ENCODE measurements at regions not wholly inside any gene's neighbourhood (a gene's known extent, or its start where the extent isn't known, plus 50 kb on each side); places are given as distances from the start of the nearest gene placed in this dataset.
A peak's percentile ranks its signal among the peaks of the same experiment; 100 is the strongest.
"Not testable (repeated sequence)": the region's sequence is repeated elsewhere in the genome, so short reads cannot be mapped to it uniquely, and the experiment has no call there.

DNA sequence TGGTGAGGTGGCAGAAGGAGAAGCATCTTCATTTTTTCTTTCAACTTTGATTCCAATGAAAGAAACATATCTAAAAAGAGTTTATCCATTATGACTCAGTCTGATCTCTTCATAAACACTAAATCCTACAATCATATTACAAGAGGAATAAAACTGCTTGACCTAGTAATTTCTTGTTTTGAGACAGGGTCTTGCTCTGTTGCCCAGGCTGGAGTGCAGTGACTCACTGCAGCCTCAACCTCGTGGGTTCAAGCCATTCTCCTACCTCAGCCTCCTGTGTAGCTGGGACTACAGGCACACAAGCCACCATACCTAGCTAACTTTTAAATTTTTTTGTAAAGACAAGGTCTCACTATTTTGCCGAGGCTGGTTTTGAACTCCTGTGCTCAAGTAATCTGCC, 147.2 kb downstream of the NDUFA12 start:
- DNase-seq (ENCODE audit: low spot score), result no peak

DNA sequence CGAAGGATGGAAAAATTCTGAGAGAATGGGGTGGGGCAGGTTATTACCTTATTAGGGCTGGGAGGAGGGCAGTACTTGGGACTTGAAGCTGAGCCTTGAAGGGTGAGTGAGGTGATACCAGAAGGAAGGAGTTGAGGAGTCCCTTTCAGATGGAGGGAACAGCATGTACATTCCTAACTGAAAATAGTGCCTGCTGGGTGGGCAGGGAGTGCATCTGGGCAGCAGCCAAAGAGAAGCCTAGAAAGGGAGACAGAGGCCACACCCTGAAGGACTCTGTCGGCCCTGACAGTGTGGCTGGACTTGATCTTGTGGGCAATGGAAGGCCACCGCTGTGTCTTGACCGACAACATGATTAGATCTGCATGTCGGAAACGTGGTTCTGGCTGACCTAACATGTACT, 147.6 kb downstream of the NDUFA12 start:
- no peak for DNase-seq (ENCODE audit: low spot score)

DNA sequence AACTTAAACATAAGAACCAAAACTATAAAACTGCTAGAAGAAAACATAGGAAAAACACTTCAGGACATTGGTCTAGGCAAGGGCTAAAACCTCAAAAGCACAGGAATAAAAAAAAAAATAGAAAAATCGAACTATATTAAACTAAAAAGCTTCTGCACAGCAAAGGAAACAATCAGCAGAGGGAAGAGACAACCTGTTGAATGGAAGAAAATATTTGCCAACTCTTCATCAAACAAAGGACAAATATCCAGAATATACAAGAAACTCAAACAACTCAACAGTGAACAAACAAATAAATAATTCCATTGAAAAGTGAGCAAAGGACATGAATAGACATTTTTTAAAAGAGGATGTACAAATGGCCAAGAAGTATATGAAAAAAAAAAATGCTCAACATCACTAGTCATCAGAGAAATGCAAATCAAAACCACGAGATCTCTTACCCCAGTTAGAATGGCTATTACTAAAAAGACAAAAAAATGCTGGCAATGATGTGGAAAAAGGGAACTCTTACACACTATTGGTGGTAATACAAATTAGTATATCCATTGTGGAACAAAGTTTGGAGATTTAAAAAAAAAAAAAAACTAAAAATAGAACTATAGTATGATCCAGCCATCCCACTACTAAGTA, 152.0 kb downstream of the NDUFA12 start:
- peak; percentile 30 for DNase-seq (ENCODE audit: low spot score)

DNA sequence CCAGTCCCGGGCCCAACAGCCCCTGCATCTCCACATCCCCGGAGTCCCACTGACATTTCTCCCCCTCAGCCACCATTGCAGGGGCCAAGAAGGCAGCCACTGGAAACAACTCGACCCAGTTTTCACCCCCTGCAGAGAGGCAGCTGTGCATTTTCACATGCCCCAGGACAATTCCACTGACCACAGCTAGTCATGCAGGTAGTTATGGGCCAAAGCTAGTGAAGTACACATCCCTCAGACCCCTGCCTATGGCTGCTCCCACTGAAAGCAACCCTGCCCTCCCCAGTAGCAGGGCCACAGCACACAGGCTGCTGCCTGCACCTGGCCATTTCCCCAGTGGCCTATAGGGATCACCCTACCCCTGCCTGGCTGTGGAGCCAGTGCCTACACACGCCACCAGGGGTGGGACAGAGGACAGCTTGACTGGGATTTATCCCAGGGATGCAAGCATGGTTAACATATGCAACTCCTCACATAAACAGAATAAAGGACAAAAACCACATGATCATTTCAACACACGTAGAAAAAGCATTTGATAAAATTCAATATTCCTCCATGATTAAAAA, 154.0 kb downstream of the NDUFA12 start:
- DNase-seq (ENCODE audit: low spot score), result peak; percentile 46

DNA sequence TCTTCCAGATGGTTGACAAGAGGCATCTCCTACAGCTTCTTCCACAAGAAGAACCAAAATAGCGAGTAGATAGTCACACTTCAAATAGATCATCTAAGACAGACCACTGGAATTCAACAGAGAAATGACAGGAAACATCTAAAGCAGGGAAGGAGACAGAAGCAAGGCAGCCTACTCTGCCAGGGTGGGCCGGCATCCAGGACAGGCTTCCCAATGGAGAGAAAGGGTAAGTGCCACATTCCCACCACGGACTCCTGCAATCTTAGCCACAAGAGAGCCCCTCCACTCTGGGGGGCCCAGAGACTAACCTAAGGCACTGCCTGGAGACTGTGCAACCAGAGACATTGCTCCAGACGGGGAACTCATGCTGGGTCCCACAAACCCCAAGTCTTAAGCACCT, 154.5 kb downstream of the NDUFA12 start:
- no peak for DNase-seq (ENCODE audit: low spot score)

DNA sequence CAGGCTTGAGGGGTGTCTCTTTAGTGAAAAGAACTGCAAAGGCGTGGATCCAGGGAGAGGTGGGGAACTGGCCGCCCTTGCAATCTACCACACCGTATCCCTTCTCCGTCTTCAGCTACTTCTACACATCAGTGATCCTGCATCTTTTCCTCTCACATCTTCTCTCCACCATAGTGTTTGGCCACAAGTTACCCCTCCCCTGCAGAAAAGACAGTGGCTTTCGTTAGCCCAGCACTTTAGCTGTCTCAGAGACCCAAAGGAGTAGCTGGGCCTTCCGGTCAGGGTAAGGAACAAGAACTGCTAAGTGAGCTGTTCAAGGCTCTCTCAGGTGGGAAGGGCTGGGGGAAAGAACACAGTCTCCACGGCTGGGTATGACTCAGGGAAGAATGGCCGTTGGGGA, 158.4 kb downstream of the NDUFA12 start:
- DNase-seq (ENCODE audit: low spot score), result no peak

DNA sequence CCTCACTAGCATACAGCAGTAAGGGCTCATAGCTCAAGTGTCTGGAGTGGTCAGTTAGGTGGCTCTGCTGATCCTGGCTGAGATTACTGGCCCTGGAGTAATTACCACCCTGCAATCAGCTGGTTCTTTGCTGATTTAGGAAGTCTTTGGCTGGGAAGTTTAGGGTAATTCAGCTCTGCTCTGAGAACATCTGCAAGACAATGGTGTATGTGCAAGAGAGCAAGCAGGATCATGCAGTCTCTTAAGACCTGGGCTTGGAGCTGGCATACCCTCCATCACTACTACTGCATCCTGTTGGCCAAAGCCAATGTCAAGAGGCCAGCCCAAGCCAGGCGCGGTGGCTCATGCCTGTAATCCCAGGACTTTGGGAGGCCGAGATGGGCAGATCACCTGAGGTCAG, 159.0 kb downstream of the NDUFA12 start:
- no peak for DNase-seq (ENCODE audit: low spot score)

DNA sequence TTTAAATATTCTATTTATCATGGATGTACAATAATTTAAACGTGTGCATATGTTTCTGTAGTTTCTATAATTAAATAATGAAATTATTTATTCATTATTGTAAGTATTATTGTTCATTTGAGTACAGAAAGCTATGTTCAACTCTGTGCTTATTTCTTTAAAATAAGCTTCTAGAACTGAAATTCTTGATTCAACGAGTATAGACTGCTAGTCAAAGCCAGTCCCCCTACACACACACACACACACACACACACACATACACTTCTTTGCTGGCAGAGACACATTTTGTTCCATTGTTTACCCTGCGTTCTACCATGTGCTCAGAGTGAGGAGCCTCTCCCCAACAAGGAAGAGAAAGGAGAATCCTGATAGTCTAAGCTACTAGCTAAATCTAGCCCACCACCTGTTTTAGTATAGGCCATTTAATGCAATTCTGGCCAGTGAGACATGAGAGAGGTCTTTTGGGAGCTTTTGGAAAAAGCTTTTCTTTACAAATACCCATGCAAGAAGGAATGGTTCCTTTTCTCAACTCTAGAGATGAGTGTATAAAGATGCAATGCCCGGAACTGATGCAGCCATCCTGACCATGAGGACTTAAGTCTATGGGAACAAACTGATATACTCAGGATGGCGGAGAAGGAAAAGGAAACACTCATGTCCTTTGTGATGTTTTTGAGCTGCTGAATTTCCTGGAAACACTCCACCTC, 161.4 kb downstream of the NDUFA12 start:
- DNase-seq (ENCODE audit: low spot score), result no peak

DNA sequence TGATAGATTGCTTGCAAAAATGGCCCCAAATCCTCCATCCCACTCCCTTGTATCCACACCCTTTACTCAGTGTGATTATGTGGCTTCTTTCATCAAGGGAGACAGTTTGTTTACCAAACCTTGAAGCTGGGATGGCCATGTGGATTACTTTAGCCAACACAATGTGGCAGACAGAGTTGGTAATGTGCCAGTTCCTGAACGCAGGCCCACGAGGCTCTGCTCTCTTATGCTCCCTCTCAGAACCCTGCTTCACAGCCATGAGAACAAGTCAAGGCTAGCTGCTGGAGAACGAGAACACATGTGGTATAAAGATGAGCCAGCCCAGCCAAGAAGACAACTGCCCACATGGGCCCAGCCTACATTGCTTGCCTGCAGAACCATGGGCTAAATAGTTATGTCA, 162.3 kb downstream of the NDUFA12 start:
- no peak for DNase-seq (ENCODE audit: low spot score)

DNA sequence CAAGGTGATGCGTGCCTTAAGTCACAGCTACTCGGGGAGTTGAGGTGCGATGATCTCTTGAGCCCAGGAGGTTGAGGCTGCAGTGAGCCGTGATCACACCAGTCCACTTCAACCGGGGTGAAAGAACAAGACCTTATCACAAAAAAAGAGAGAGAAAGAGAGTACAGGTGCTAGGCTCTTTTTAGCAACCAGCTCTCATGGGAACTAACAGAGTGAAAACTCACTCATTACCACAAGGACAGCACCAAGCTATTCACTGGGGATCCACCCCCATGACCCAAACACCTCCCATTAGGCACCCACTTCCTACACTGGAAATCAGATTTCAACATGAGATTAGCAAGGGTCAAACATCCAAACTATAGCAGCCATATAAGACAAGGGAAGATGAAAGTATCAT, 164.2 kb downstream of the NDUFA12 start:
- DNase-seq (ENCODE audit: low spot score), result no peak

DNA sequence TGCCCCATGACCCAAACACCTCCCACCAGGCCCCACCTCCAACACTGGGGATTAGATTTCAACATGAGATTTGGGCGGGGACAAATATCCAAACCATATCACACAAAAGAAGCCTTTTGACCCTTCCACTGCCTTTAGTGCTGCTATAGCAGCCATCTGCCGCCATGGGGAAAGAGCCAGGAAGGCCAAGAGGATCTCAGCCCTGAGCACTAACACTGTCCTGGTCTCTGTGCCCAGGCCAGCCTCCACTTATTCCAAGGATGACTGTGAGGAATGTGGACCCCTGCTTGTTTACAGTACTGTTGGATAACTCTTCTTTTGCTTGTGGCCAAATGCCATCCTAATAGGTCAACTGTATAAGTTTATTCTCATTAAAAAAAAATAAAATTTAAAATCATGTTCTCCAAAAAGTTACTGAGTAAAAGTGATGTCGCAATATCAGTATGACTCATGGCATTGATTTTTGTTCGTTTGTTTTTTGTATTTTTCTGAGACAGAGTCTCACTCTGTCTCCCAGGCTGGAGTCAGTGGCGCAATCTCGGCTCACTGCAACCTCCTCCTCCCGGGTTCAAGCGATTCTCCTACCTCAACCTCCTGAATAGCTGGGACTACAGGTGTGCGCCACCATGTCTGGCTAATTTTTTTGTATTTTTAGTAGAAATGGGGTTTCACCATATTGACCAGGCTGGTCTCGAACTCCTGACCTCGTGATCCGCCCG, 166.4 kb downstream of the NDUFA12 start:
- DNase-seq (ENCODE audit: low spot score), result not testable (repeated sequence)

DNA sequence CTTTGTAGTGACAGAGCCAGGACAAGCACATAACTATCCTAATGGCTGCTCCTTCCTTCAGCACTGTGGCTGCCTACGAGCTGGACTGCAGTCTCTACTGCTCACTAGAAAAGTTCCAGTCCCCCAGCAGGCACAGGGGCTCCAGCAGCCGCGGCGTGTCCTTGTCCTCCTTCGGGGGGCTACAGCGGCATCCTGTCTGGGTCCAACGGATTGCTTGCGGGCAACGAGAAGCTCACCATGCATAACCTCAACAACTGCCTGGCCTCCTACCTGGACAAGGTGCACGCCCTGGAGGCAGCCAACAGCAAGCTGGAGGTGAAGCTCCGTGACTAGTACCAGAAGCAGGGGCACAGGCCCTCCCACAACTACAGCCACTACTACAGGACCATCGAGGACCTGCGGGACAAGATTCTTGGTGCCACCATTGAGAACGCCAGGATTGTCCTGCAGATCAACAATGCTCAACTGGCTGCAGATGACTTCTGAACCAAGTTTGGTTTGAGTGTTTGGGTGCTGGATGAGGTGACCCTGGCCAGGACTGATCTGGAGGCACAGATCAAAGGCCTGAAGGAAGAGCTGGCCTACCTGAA, 169.4 kb downstream of the NDUFA12 start:
- no peak for DNase-seq (ENCODE audit: low spot score)

DNA sequence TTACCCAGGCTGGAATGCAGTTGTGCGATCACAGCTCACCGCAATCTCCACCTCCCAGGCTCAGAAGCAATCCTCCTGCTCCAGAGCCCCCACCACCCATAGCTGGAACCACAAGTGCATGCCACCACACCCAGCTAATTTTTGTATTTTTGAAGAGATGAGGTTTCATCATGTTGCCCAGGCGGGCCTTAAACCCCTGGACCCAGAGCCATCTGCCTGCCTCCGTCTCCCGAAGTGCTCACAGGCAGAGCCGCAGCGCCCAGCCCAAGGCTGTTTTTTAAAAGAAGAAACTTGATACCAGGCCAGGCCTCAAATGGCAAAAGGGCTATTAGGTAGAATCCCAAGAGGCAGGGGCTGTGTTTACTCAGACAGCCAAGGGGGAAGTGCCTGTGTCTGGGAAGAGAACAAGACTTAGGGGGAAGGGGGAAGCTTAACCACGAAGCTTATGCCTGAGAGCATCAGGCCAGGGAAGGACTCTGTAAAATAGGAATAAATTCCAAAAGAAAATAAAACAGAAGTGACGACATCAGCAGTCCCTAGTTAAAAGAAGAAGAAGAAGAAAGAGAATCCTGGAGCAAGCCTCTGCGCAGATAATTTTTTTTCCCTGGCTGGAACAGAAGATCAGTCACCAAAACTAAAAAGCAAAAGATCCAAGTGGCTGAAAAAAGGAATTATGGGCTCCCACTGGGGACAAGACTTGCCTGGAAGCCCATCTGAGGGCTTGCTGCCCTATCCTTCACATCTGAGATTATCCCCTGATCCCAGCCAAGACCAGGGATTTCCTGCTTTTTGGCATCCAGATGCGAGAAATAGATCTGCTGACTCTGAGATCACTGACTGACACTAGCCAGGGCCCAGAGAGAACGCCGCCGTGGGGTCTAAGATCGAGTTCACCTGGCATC, 170.5 kb downstream of the NDUFA12 start:
- DNase-seq (ENCODE audit: low spot score), result peak; percentile 29

DNA sequence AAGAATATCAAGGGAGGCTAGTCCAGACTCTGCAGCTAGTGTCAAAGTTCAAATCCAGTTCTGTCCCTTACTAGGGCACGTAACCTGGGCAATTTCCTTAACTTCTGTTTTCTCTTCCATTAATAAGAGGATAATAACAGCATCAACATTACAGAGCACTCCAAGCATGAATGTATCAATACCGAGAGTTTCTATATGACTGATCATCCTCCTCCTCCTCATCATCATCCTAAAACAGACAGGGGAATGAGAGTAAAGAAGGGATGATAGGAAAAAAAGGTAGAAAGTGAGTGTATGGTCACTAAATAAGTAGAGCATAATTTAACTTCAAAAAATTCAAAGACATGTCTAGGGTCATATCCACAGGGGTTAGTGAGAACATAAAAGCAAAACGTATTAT, 171.4 kb downstream of the NDUFA12 start:
- DNase-seq (ENCODE audit: low spot score), result no peak

DNA sequence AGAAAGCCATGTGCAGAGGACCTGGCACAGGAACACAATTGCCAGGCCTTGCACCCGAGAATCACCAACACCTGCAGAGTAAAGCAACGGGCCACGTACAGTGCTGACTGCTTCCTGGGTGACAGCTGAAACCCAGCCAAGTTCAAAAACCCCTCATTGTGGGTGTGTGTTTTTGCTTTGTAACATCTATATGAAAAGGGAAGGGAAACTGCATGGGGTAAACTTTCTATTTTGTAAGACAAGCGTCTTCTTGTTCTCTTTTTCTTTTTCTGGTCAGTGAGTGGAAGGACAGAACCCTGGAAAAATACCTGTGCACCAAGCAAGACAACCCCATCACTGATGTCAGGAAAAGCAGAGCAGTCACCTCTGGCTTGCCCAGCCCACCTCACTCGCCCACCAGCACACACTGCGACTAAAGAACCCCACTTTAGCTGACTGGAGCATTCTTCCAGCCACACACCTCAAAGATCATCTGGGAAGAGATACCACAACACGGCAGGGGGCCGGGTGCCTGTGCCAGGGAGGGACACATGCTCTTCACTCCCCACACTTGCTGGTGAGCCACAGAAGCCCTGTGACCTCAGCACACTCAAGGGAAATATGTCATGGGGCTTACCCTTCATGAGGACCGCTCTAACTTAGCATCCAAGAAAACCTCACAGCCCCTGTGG, 172.3 kb downstream of the NDUFA12 start:
- DNase-seq (ENCODE audit: low spot score), result no peak

DNA sequence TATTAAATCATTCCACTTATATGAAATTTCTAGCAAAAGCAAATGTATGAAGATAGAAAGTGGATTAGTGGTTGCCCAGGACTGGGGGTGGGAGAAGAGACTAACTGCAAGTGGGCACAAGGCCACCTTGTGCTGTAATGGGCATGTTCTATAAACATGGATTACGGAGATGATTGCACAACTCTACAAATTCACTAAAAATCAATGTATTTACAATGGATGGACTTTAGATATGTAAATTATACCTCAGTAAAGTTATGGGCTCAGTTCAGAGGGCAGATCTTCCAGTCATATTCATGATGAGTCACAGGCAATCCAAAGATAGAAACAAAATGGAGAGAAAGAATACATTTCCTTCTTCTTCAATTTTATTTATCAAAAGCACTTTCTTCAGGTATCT, 173.9 kb downstream of the NDUFA12 start:
- no peak for DNase-seq (ENCODE audit: low spot score)

DNA sequence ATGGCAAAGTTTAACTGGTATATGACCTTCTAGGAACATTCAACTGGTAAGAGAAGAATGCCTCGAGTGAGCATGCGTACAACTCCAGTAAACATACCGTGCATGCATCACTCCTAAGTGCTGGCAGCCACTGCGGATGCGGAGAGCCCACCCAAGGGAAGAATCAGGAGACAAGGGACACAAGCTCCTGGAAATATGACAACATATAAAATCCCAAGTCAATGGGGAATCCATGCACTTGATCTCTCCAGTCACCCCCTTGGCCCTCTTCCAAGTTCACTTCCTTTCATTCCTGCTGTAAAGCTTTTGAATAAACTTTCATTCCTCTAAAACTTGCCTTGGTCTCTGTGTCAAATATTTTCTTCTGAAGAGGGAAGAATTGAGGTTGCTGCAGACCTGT, 168.7 kb upstream of the TMCC3 start:
- no peak for DNase-seq (ENCODE audit: low spot score)

DNA sequence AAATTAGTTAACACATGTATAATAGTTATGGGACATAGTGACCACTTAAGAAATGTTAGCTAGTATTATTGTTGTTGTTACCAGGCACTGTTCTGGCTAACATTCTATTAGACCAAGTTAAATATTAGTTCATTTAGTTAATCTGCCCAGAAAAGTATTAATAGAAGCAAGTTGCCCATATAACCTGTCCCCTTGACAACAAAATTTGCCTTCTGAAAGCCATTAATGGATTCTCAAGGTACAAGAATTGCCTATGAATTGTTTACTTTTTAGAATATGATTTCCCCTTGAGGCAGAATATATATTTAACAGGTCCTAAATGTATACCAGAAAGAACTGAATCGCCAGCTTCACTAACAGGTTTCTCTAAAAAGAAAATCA, 167.3 kb upstream of the TMCC3 start:
- no peak for DNase-seq (ENCODE audit: low spot score)

DNA sequence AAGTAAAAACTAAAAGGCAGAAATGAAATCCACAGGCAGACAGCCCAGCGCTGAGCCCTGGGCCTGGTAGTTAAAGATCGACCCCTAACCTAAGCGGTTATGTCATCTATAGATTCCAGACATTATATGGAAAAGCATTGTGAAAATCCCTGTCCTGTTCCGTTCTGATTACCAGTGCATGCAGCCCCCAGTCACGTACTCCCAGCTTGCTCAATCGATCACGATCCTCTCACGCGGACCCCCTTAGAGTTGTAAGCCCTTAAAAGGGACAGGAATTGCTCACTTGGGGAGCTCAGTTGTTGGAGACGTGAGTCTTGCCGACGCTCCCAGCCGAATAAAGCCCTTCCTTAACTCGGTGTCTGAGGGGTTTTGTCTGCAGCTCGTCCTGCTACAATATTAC, 166.8 kb upstream of the TMCC3 start:
- not testable (repeated sequence) for DNase-seq (ENCODE audit: low spot score)

DNA sequence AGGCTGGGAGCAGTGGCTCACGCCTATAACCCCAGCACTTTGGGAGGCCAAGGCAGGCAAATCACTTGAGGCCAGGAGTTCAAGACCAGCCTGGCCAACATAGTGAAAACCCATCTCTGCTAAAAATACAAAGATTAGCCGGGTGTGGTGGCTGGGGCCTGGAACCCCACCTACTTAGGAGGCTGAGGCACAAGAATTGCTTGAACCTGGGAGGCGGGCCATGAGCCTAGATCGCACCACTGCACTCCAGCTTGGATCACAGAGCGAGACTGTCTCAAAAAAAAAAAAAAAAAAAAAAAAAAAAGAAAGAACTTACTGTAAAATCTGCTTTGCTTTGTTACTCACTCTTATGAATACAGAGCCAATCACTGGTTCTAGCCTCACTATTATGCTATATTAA, 166.4 kb upstream of the TMCC3 start:
- DNase-seq (ENCODE audit: low spot score), result not testable (repeated sequence)

DNA sequence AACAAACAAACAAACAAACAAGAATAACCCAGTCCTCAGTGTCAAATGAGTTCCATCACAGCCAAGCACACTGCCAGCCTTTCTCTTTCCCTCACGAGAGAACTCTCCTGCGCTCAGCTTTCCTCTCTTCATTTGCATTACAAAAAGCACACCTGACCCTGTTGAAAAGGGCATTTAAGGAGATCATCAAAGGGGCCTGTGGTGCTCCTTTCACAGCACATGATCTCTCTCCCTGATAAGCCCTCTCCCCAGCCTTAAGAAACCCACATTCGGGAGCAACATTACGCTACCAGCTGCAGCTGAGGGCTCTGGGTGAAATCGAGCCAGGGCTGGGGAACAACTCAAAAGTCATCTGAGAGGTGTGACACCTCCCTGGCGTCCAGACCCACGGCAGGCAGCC, 165.6 kb upstream of the TMCC3 start:
- no peak for DNase-seq (ENCODE audit: low spot score)

Data from kidney tubule cell (primary cell).